Hematopoietic multipotent progenitor cell treated with erythropoietin and hydrocortisone succinate and interleukin-3 and kit ligand, for 17 days (in vitro differentiated cells): ENCODE measurements at regions not wholly inside any gene's neighbourhood (a gene's known extent, or its start where the extent isn't known, plus 50 kb on each side); places are given as distances from the start of the nearest gene placed in this dataset.
A peak's percentile ranks its signal among the peaks of the same experiment; 100 is the strongest.

Experiments
- DNase-seq: peaks from one replicate; pipeline ENCODE4 v3.0.0-alpha.2; 2015; ENCODE audit warnings: low spot score

GRCh38 chr13:73514208-73514607, 455.4 kb downstream of the KLF5 start:
- DNase-seq = no peak

- no peak for DNase-seq
Observed at GRCh38 chr13:73513751-73514150, 454.9 kb downstream of the KLF5 start.

- no peak for DNase-seq
Observed at GRCh38 chr13:73508841-73509240, 450.0 kb downstream of the KLF5 start.

GRCh38 chr13:73505376-73505890, 446.6 kb downstream of the KLF5 start:
- no peak for DNase-seq

DNA sequence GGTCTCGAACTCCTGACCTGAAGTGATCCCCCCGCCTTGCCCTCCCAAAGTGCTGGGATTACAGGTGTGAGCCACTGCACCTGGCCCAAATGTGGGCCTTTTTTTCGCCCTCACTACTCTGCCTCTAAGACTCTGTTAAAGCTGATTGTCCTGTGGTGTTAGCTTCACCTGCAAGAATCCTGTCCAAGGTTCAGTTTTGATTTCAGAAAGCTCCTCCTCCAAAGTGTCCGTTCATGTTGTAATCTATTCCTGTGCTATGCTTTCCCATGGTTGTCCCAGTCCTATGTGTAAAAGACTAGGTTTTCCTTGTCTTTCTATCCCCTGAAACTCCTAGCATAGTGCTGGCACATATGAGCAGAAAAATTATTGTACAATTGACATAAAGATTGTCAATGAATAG, 440.9 kb downstream of the KLF5 start:
- no peak for DNase-seq

DNA sequence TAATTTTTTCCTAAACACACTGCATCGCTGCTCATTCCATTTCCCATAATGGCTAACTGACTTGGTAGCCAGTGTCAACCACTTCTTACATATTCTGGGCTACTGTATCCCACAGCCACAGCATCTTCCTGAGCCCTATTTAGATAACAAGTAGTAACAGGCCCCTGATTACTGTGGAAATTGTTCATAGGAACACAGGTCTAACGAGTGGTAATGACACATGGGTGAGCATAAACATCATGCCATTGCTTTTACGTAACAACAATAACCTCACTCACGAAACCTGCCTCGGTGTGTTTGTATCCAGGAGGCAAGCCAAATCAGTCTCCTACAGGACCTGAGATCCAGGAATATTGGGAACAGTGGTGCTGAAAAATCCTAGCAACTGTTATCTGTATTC, 438.6 kb downstream of the KLF5 start:
- DNase-seq = no peak

DNA sequence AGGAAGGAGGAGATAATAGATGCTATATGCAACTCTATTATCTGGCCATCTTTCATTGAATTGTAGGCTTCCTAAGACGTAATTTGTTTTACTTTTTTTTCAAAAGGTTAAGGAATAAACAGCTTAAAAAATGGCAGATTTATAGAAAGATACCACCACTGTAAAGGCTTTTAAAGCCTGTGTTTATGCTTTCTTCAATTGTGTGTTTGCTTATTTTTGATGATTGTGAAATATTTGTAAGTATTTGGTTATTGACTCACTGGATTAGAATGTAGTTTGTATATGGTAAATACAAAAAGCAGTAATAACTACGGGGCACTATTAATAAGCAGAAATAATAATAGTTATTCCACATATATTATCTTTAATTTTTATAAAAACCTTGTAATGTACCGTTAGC, 437.9 kb downstream of the KLF5 start:
- DNase-seq = no peak

DNA sequence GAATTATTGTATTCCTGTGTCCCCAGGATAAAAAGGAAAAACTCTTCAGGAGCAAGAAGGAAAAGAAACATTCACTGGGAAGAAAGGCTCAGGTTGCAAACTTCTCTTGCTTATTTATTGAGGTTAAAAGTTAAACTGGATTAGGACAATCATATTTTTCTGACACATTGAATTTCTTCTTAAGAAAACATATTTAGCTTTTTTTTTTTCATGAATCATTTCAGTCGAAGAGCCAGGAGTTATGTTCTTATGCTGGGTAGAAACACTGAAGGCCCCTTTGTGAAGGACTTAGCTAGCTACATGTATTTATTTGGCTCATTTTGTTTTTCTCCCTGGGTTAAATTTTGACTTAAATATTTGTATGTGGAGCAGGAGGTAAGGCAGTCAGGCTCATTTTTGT, 434.0 kb downstream of the KLF5 start:
- DNase-seq = no peak

DNA sequence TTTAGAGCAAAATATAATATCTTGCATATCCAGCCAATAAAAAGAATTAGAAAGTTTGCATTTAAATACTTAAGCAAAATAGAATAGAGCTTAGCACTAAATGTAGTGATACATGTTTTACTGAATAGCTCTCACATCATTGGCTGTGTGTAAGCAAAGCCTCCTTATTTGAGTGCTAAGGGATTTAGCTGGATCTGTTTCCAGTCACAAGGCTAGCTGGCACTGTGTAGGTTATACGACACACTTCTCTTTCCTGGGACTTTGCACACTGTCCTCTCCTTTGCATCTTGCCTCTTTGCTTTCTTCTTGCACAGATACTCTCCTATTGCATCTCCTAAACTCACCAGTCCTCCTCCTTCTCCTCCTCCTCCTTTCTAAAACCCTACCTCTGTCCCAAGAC, 423.8 kb downstream of the KLF5 start:
- DNase-seq = no peak

DNA sequence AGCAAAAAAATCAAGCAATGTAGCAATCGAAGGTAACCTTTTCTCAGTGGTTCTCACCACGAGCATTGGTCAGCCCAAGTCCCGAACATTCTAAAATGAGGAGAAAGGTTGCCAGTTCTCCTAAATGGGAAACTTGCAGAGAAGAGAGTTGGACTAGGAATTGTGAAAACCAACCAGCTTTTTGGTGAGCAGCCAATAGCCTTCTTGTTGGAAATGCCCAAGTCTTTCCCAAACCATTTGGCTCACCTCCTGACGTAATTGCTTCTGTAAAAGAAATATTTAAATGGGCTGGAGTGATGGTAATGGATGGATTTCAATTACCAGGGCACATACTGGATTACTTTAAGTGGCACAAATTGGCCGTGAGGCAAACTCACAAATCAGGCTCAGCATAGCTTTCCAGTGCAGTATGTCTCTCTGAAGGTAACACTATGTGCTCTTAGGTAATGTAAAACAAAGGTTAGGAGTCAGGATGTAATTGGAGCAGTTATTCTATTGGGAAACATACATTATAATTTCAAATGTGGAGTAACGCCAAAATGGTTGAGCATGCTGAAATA, 423.2 kb downstream of the KLF5 start:
- DNase-seq = no peak

DNA sequence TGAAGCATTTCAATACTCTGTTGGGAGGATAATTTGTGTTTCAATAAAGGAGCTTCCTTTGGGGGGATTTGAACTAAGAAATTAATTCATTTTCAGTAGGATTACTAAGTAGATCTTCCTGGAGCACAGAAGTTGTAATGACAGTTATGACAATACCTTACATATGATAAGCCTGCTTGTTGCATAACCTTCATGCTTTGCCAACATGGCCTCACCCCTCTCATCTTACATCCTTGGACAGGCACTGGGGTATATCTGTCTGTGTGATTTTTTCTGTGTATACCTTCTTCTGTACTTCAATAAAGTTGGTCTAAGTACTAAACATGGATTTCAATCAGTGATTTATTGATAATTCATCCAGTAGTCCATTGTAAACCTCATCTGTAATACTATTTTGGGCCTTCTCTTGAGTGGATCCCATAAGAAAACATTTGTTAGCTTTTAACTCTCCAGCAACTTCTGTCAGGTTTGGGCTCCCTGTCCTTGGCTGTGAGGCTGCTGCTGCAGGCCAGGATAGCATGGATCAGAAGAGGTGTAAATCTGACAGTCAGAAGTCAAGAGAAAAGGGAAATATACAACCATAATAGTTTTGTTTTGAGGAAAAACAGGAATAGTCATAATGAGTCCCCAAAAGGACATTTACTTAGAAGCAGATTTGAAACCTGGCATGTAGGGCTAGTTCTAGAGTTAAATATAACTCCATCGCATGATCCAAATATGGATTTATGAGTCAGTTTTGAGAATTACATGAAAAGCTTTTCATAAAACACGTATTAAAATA, 422.2 kb downstream of the KLF5 start:
- no peak for DNase-seq

- no peak for DNase-seq
Observed at GRCh38 chr13:73479856-73480255, 421.1 kb downstream of the KLF5 start.

GRCh38 chr13:73479351-73479750, 420.5 kb downstream of the KLF5 start:
- no peak for DNase-seq

GRCh38 chr13:73477441-73477840, 418.6 kb downstream of the KLF5 start:
- DNase-seq = no peak

GRCh38 chr13:73473016-73473415, 414.2 kb downstream of the KLF5 start:
- DNase-seq = no peak

GRCh38 chr13:73467125-73467524, 408.3 kb downstream of the KLF5 start:
- DNase-seq = no peak

DNA sequence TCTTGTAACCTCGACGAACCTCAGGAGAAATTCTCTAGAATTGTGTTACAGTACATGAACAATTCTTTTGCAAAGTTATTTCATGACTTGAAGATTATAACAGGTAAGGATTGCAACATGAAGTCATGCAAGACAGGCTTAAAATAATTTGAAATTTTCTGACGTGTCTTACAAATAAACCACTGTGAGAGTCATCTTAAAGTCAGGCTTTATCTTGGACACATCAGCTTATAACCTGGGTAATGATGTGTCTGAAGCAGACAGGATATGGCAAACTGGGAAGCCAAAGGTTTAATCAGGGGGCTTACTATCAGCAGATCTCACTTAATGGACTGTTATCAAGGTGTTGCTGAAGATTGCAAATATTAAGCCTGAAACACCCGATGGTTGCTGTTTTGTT, 407.8 kb downstream of the KLF5 start:
- DNase-seq = no peak

GRCh38 chr13:73465617-73465971, 406.8 kb downstream of the KLF5 start:
- DNase-seq = peak; percentile 34

DNA sequence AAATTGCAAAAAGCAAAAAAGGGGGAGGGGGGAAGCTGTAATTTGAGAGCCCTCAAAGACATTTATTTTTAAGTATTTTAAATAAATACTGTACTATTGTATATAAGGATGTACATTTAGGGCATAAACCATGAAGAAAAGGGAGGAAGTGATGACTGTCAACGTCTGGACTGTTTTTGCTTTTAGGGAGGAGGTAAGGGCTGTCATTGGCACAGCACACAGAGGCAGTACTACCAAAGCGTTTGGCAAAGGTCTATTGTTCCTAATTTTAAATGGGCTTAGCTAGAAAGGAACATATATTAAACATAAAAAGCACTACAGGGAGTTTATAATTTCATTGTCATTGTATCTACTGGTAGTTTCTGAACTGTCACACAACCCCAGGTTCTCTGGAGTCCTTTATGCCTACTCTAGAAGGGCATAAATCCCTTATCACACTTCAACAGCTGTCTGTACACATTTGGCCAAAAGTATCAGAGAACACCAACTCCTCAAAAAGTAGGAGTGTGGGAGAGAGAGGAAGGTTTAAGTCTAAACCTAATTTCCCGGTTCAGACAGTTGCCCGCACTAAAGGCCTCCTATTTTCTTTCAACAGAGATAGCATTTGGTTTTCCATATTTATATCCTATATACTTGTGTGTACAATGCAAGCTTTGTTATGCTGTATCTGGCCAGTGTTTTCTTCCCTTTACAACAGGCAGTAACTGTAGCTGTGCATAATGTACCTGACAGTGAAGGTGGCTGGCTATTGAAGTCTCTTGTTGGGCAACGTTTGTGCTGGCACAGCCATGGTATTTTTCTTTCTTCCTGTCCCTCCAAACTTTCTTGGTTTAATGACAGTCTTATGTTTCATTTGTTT, 406.2 kb downstream of the KLF5 start:
- peak; percentile 25 for DNase-seq

DNA sequence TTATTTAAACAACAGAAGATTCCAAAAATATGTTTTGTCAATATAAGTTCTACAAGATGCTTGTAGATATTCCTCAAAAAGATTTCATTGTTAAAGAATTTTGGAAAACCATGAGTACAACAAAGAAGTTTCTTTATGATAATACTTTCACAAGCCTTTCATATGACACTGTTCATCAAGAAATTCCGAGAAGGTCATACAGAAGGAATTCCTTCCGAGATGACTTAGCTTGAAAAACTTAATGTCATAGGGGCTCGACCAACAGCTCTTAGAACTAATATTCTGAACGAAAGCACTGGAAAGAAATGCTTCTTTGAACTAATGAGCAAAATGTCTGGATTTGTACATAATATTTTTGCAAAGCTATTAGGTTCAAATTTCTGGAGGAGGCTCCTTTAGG, 403.4 kb downstream of the KLF5 start:
- no peak for DNase-seq

GRCh38 chr13:73451221-73452029, 392.6 kb downstream of the KLF5 start:
- no peak for DNase-seq

GRCh38 chr13:73450583-73450982, 391.8 kb downstream of the KLF5 start:
- no peak for DNase-seq
